ENCODE measurements at regions not wholly inside any gene's neighbourhood (a gene's known extent, or its start where the extent isn't known, plus 50 kb on each side); places are given as distances from the start of the nearest gene placed in this dataset.

GRCh38 chr7:11895337-11895736 is 63.3 kb upstream of the THSD7A start:
- DNase-seq, result no peak

- no peak for DNase-seq
Observed at GRCh38 chr7:11896663-11897062, 64.7 kb upstream of the THSD7A start.

- no peak for DNase-seq
Observed at GRCh38 chr7:11899247-11899646, 67.2 kb upstream of the THSD7A start.

- DNase-seq, result no peak
Observed at GRCh38 chr7:11910253-11910652, 78.3 kb upstream of the THSD7A start.

- no peak for DNase-seq
Observed at GRCh38 chr7:11911900-11912299, 79.9 kb upstream of the THSD7A start.

- no peak for DNase-seq
Observed at GRCh38 chr7:11914645-11915044, 82.6 kb upstream of the THSD7A start.

GRCh38 chr7:11923376-11923930 is 91.5 kb upstream of the THSD7A start:
- DNase-seq, result no peak

GRCh38 chr7:11931307-11931706 is 99.3 kb upstream of the THSD7A start:
- DNase-seq, result no peak

- DNase-seq, result no peak
Observed at GRCh38 chr7:11934796-11935195, 102.8 kb upstream of the THSD7A start.

- no peak for DNase-seq
Observed at GRCh38 chr7:11935905-11936304, 103.9 kb upstream of the THSD7A start.

GRCh38 chr7:11946794-11947193 is 114.8 kb upstream of the THSD7A start:
- no peak for DNase-seq

- DNase-seq, result no peak
Observed at GRCh38 chr7:11950281-11950680, 118.3 kb upstream of the THSD7A start.

GRCh38 chr7:11950942-11951341 is 118.9 kb upstream of the THSD7A start:
- DNase-seq, result no peak

GRCh38 chr7:11951909-11952308 is 119.9 kb upstream of the THSD7A start:
- no peak for DNase-seq

- no peak for DNase-seq
Observed at GRCh38 chr7:11952972-11953371, 121.0 kb upstream of the THSD7A start.

GRCh38 chr7:11956991-11957390 is 125.0 kb upstream of the THSD7A start:
- no peak for DNase-seq

- DNase-seq, result peak; percentile 85
Observed at GRCh38 chr7:11957956-11958355, 126.0 kb upstream of the THSD7A start.

GRCh38 chr7:11959121-11959520 is 127.1 kb upstream of the THSD7A start:
- no peak for DNase-seq

GRCh38 chr7:11960621-11961020 is 128.6 kb upstream of the THSD7A start:
- DNase-seq, result peak; percentile 90

GRCh38 chr7:11969643-11970042 is 137.6 kb upstream of the THSD7A start:
- peak; percentile 3 for DNase-seq

- DNase-seq, result no peak
Observed at GRCh38 chr7:11970132-11970531, 138.1 kb upstream of the THSD7A start.

GRCh38 chr7:11985376-11985775 is 153.4 kb upstream of the THSD7A start:
- DNase-seq, result no peak

GRCh38 chr7:11985971-11986370 is 154.0 kb upstream of the THSD7A start:
- DNase-seq, result no peak

GRCh38 chr7:11988186-11988585 is 156.2 kb upstream of the THSD7A start:
- no peak for DNase-seq

GRCh38 chr7:12002428-12002827 is 170.4 kb upstream of the THSD7A start:
- no peak for DNase-seq

- no peak for DNase-seq
Observed at GRCh38 chr7:12004581-12004980, 172.6 kb upstream of the THSD7A start.
